PFSK-1 (cell line): ENCODE measurements at regions not wholly inside any gene's neighbourhood (a gene's known extent, or its start where the extent isn't known, plus 50 kb on each side); places are given as distances from the start of the nearest gene placed in this dataset.

Source experiments
- FOXP2 ChIP-seq: optimal IDR thresholded peaks from 2 replicates; pipeline ENCODE3; 2011; ENCODE audit warnings: borderline replicate concordance, control low read depth, inconsistent platforms; ENCODE audit not compliant: insufficient read depth; ENCODE audit errors: extremely low read length, extremely low read depth
- POLR2AphosphoS5 ChIP-seq: IDR thresholded peaks from 2 replicates; pipeline ENCODE4 v1.6.1; 2012; ENCODE audit warnings: low read depth, mild to moderate bottlenecking, control low read depth, low read length, moderate library complexity
- REST ChIP-seq, 2 experiments: IDR thresholded peaks; 2 replicates each; pipeline versions ENCODE4 v1.6.1 to v1.8.0; 2011 to 2012; ENCODE audit warnings: low read depth in 2 of 2, low read length in 2 of 2, control low read depth in 1 of 2, inconsistent platforms in 1 of 2, mild to moderate bottlenecking in 1 of 2, moderate library complexity in 1 of 2; ENCODE audit not compliant: insufficient read depth in 1 of 2
- SIN3A ChIP-seq: IDR thresholded peaks from 2 replicates; pipeline ENCODE4 v1.6.1; 2012; ENCODE audit warnings: mild to moderate bottlenecking, low read length, moderate library complexity, borderline replicate concordance; ENCODE audit not compliant: insufficient read depth
- TAF1 ChIP-seq: IDR thresholded peaks from 2 replicates; pipeline ENCODE4 v1.6.1; 2012; ENCODE audit warnings: low read length, control low read depth, borderline replicate concordance; ENCODE audit not compliant: insufficient read depth

GRCh38 chr20:53831228-53831627, 237.6 kb upstream of the ZNF217 start:
- TF ChIP-seq FOXP2 (no peak), SIN3A (no peak), REST (IDR thresholded peaks at IDR 0.05; ENCODE audit: insufficient read depth in 1 of 2, low read depth in 2 of 2, low read length in 2 of 2) (no peak), POLR2AphosphoS5 (no peak), TAF1 (no peak)

- TF ChIP-seq REST (IDR thresholded peaks at IDR 0.05; ENCODE audit: insufficient read depth in 1 of 2, low read depth in 2 of 2, low read length in 2 of 2) (no peak), FOXP2 (no peak), TAF1 (no peak), POLR2AphosphoS5 (no peak), SIN3A (no peak)
Measured at GRCh38 chr20:53829724-53830521, 236.3 kb upstream of the ZNF217 start.

GRCh38 chr20:53829255-53829723, 235.7 kb upstream of the ZNF217 start:
- TF ChIP-seq FOXP2: no peak
- no peak for TF ChIP-seq REST (IDR thresholded peaks at IDR 0.05; ENCODE audit: insufficient read depth in 1 of 2, low read depth in 2 of 2, low read length in 2 of 2)
- TF ChIP-seq SIN3A: no peak
- no peak for TF ChIP-seq TAF1

DNA sequence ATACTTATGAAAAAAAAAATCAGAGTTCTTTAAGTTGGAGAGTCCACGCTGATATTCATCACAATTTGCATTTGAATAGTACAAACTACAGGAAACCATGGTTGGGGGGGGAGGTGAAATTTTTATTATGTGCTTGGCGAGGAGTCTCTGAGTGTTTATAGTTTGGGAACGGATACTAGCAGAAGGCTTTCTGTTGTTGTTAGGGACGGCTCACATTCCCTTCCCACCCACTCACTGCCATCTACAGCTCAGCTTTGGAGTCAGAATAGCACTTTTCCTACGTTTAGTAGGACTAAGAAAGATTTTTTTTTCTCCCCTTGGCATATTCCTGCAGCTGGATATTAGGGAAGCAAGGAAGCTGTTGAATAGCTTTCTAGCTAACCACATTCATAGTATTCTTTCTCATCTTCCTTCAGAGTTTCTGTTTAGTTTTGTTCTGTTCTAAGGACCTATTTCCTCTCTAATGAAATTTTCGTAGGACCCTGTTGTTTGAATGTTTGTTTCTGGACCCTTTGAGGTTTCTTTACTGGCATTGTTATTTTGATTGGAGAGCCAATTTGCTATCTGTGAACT, 235.1 kb upstream of the ZNF217 start:
- TF ChIP-seq POLR2AphosphoS5 (no peak), FOXP2 (peak; percentile 66), REST (IDR thresholded peaks at IDR 0.05; ENCODE audit: insufficient read depth in 1 of 2, low read depth in 2 of 2, low read length in 2 of 2) (no peak), SIN3A (peak; percentile 82; the same call in 1 of the 2 replicates)
